Transverse colon (tissue), 4 donors: ENCODE measurements at regions not wholly inside any gene's neighbourhood (a gene's known extent, or its start where the extent isn't known, plus 50 kb on each side); places are given as distances from the start of the nearest gene placed in this dataset.

Source experiments
- DNase-seq: peaks from one replicate; pipeline ENCODE4 v3.0.0-alpha.2; 2019
- H3K27ac ChIP-seq, 4 donors: fragments of 200-600 bp; sonication (generic); 2 replicates each; pipeline ENCODE4 v1.5.1; 2016 to 2018; ENCODE audit warnings: inconsistent platforms in 4 of 4
- H3K27me3 ChIP-seq: fragments of 200-600 bp; sonication (generic); 2 replicates; pipeline ENCODE4 v1.5.1; 2017; ENCODE audit warnings: inconsistent platforms
- H3K36me3 ChIP-seq, 4 donors: fragments of 200-600 bp; sonication (generic); 2 replicates each; pipeline ENCODE4 v1.5.1; 2017 to 2019; ENCODE audit warnings: inconsistent platforms in 4 of 4
- H3K4me1 ChIP-seq, 4 donors: fragments of 200-600 bp; sonication (generic); 2 replicates each; pipeline ENCODE4 v1.5.1; 2017 to 2020; ENCODE audit warnings: inconsistent platforms in 4 of 4
- H3K4me3 ChIP-seq, 4 donors: fragments of 200-600 bp; sonication (generic); 1 replicate in 1 of 4; 2 replicates in 3 of 4; pipeline versions ENCODE4 v1.5.1 to v1.6.1; 2017 to 2019; ENCODE audit warnings: inconsistent platforms in 4 of 4
- H3K9me3 ChIP-seq, 2 donors: fragments of 200-600 bp; sonication (generic); 2 replicates each; pipeline ENCODE4 v1.5.1; 2017 to 2019; ENCODE audit warnings: inconsistent platforms in 2 of 2
- CTCF ChIP-seq, 5 experiments: fragments of 200-600 bp in 3 of 5; fragments of 450-650 bp in 2 of 5; sonication (generic) in 3 of 5; IDR thresholded peaks; 1 replicate in 2 of 5; 2 replicates in 3 of 5; pipeline ENCODE4 v1.5.1; 2016 to 2017; ENCODE audit warnings: antibody characterized with exemption in 5 of 5, inconsistent platforms in 3 of 5, mild to moderate bottlenecking in 2 of 5, moderate library complexity in 1 of 5
- EP300 ChIP-seq: sonication (generic); formaldehyde crosslinking; IDR thresholded peaks from one replicate; pipeline ENCODE4 v1.6.1; 2017; ENCODE audit warnings: antibody characterized with exemption, low read depth
- POLR2A ChIP-seq: fragments of 450-650 bp; IDR thresholded peaks from one replicate; pipeline ENCODE4 v1.6.1; 2016; ENCODE audit warnings: antibody characterized with exemption, mild to moderate bottlenecking, moderate library complexity
- POLR2AphosphoS5 ChIP-seq, 3 donors: sonication (generic); formaldehyde crosslinking; IDR thresholded peaks; one replicate each; pipeline ENCODE4 v1.6.1; 2016; ENCODE audit warnings: antibody characterized with exemption in 3 of 3
- WGBS, 2 donors: methylation state at CpG; one replicate each; pipeline ENCODE4 v1.1.5; 2018; ENCODE audit warnings: low coverage in 1 of 2; 5-methylcytosine and 5-hydroxymethylcytosine counted together
- in situ Hi-C, 4 donors: fragments of 200-750 bp; cut with MboI; loops; one replicate each; pipeline versions ENCODE4 v1.15.0 to v1.15.1; 2017; ENCODE audit warnings: low sequenced_read_pairs in 3 of 4, low pct_ligation_motif_present in 1 of 4, low pct_unique_long_range_greater_than_20kb in 1 of 4
- intact Hi-C: fragments of 100-400 bp; cut with DNase I; formaldehyde crosslinking; loops from one replicate; pipeline ENCODE4 v1.15.1; 2023; ENCODE audit warnings: low total_unique reads

- H3K27me3 ChIP-seq, result no peaks in the 10 kb centered on the region
- intact Hi-C loops, result no loop called here
- in situ Hi-C loops, result no loop called here
- DNase-seq, result no peak
- TF ChIP-seq CTCF (IDR thresholded peaks at IDR 0.05) (no peak), POLR2A (no peak), POLR2AphosphoS5 (IDR thresholded peaks at IDR 0.05) (no peak), EP300 (no peak)
- H3K27ac ChIP-seq, result no peak overlapping the region
- no peak overlapping the region for H3K4me3 ChIP-seq
- no peaks in the 10 kb centered on the region for H3K9me3 ChIP-seq
- no peaks in the 10 kb centered on the region for H3K36me3 ChIP-seq
- H3K4me1 ChIP-seq, result peaks cover 0 to 6% (median 0%) of the 10 kb centered on the region in 4 donors
Observed at GRCh38 chr10:57917019-57917418, 350.7 kb downstream of the IPMK start.

GRCh38 chr10:57905861-57906260, 361.8 kb downstream of the IPMK start:
- Histone ChIP-seq H3K27me3 (no peaks in the 10 kb centered on the region), H3K4me3 (no peak overlapping the region), H3K36me3 (no peaks in the 10 kb centered on the region), H3K27ac (no peak overlapping the region), H3K9me3 (no peaks in the 10 kb centered on the region), H3K4me1 (no peaks in the 10 kb centered on the region)
- no peak for DNase-seq
- in situ Hi-C loops (no loop called here), intact Hi-C loops (no loop called here)
- WGBS, 2 donors, result 81 to 86% methylated on average over 2 of the region's 2 CpGs
- TF ChIP-seq CTCF (IDR thresholded peaks at IDR 0.05) (no peak), POLR2AphosphoS5 (IDR thresholded peaks at IDR 0.05) (no peak)

GRCh38 chr10:57905010-57905409, 362.7 kb downstream of the IPMK start:
- TF ChIP-seq EP300, result no peak
- no peak for TF ChIP-seq CTCF (IDR thresholded peaks at IDR 0.05)
- no peak for TF ChIP-seq POLR2A
- no peak for TF ChIP-seq POLR2AphosphoS5 (IDR thresholded peaks at IDR 0.05)
- H3K4me3 ChIP-seq, result no peak overlapping the region
- no peaks in the 10 kb centered on the region for H3K4me1 ChIP-seq
- WGBS, 2 donors, result 74 to 83% methylated on average over 2 of the region's 2 CpGs
- intact Hi-C loops, result no loop called here
- no peaks in the 10 kb centered on the region for H3K27me3 ChIP-seq
- H3K9me3 ChIP-seq, result no peaks in the 10 kb centered on the region
- H3K27ac ChIP-seq, result no peak overlapping the region
- DNase-seq, result no peak
- in situ Hi-C loops, result no loop called here
- no peaks in the 10 kb centered on the region for H3K36me3 ChIP-seq

- H3K27ac ChIP-seq, result peak overlapping the region in 3 of 4 donors; percentile 64 to 76 (median 72)
- H3K36me3 ChIP-seq, result no peaks in the 10 kb centered on the region
- peaks cover 0 to 10% (median 5%) of the 10 kb centered on the region in 4 donors for H3K4me1 ChIP-seq
- no peak overlapping the region for H3K4me3 ChIP-seq
- no peaks in the 10 kb centered on the region for H3K27me3 ChIP-seq
- no peaks in the 10 kb centered on the region for H3K9me3 ChIP-seq
- in situ Hi-C loops (no loop called here), intact Hi-C loops (no loop called here)
- DNase-seq, result peak; percentile 31
- WGBS, 2 donors, result 36% methylated on average over 4 of the region's 4 CpGs; no CpG with 5 or more reads in 1 of the 2 donors
- TF ChIP-seq EP300 (no peak), POLR2AphosphoS5 (IDR thresholded peaks at IDR 0.05) (peak in 2 of 3 donors; percentile 21 to 28)
Observed at GRCh38 chr10:57898231-57898630, 369.5 kb downstream of the IPMK start.

GRCh38 chr10:57897611-57898010, 370.1 kb downstream of the IPMK start:
- DNase-seq, result no peak
- H3K27me3 ChIP-seq, result no peaks in the 10 kb centered on the region
- H3K27ac ChIP-seq, result peak overlapping the region in 3 of 4 donors; percentile 64 to 76 (median 72)
- peaks cover 0 to 10% (median 5%) of the 10 kb centered on the region in 4 donors for H3K4me1 ChIP-seq
- no peak for TF ChIP-seq POLR2A
- no peak for TF ChIP-seq CTCF (IDR thresholded peaks at IDR 0.05)
- WGBS, 2 donors, result 63 to 75% methylated on average over 6 of the region's 6 CpGs
- in situ Hi-C loops (no loop called here), intact Hi-C loops (no loop called here)
- H3K36me3 ChIP-seq, result no peaks in the 10 kb centered on the region
- no peaks in the 10 kb centered on the region for H3K9me3 ChIP-seq
- no peak overlapping the region for H3K4me3 ChIP-seq
